ENCODE measurements at regions not wholly inside any gene's neighbourhood (a gene's known extent, or its start where the extent isn't known, plus 50 kb on each side); places are given as distances from the start of the nearest gene placed in this dataset.
A peak's percentile ranks its signal among the peaks of the same experiment; 100 is the strongest.

- DNase-seq = no peak
Measured at GRCh38 chr2:8030573-8031303, 651.1 kb upstream of the ID2 start.

- DNase-seq = no peak
Measured at GRCh38 chr2:8031370-8031769, 650.5 kb upstream of the ID2 start.

DNA sequence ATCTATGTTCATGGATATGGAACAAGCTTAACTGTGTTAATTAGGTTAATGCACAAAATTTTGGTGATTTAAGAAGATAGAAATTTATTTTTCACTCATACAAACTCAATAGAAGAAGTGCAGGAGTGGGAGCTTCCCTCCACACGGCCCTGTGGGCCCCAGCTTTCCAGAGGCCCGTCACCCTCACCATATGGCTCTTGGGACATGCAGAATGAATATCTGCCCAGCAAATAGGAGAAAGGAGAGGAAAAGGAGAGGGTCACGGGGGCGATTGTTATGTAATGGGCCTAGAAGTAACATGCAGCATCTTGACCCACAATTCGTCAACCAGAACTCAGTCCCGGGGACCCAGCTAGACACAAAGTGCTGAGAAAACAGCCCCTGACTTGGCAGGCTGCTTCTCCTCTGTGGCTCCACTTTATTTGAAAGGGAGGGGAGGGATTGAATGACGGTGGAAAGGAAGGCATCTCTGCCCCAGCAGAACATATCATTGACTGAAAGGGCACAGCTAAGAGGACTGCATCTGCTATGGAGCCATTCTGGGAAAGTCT is 648.2 kb upstream of the ID2 start:
- DNase-seq = no peak

DNA sequence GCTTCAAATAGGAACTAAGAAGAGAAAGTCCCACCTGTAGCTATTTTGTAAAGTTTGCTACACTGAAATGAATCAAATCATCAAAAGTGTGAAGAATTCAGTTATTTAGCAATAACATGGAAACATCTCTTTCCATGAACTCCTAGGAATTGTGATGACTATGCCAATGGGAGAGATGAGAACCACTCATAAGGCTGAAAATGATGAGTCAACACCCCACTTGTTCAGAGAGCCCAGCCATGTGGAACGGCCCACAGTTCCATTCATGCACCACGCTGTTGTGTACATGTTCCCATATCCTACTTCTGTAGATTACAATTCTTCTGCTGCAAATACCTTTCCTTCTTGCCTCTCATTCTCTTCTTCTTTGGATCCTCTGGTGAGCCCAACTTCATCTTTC is 645.5 kb upstream of the ID2 start:
- no peak for DNase-seq

- DNase-seq = peak; percentile 72
Measured at GRCh38 chr2:8039732-8040131, 642.1 kb upstream of the ID2 start.

GRCh38 chr2:8043295-8043694 is 638.6 kb upstream of the ID2 start:
- DNase-seq = no peak

- DNase-seq = no peak
Measured at GRCh38 chr2:8044046-8044594, 637.7 kb upstream of the ID2 start.

GRCh38 chr2:8045081-8045614 is 636.7 kb upstream of the ID2 start:
- DNase-seq = no peak

DNA sequence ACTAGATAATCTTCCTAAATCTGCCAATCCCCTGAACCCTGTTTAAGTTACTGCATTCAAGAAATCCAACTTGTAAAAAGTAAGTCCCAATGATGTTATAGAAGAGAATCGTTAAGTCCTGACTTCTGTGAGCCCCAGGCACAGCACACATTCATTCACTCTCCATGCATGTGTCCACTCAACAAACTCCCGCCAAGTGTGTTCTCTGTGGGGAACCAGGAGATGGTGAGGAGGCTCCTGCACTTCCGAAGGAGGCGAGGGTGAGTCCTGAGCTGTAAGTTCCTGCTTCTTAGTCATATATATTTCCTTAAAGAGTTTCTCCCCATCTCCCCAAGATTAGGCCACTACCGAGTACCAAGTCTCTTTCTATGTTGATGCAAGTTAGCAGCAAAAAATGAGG is 635.0 kb upstream of the ID2 start:
- DNase-seq = no peak

- no peak for DNase-seq
Measured at GRCh38 chr2:8049176-8049575, 632.7 kb upstream of the ID2 start.

GRCh38 chr2:8049851-8050571 is 631.8 kb upstream of the ID2 start:
- no peak for DNase-seq

DNA sequence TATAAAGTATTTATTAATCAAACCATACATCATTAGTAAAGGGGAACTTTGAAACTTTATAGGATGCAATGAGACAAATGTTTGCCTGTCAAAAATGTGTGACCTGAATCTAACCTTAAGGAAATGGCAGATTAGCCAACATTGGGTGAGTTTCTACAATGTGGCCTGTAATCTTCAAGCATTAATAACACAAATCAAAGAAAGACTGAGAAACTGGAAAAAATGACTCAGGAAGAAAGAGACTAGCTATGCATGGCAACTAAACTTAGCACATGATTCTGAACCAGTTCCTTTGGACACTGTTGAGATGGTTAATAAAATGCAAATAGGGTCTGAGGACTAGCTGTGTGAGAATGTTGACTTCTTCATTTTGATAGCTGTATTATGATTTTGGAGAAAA is 628.6 kb upstream of the ID2 start:
- DNase-seq = no peak

DNA sequence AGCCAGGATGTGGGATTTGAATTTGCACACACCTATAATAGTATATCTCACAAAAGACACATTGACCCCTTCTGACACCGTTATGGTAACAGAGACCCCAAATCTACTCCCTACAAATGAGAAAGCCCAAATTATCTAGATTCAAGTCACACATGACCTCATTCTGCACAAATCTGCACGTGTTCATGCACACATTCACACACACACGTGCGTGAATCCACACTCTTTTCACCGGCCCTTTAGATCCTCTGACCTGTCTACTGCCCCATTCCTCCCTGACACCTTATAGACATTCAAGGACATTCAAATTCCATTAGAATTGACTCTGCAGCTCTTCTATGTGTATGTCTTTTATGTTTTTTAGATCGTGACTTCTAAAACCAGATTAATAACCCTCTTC is 627.8 kb upstream of the ID2 start:
- DNase-seq = no peak

DNA sequence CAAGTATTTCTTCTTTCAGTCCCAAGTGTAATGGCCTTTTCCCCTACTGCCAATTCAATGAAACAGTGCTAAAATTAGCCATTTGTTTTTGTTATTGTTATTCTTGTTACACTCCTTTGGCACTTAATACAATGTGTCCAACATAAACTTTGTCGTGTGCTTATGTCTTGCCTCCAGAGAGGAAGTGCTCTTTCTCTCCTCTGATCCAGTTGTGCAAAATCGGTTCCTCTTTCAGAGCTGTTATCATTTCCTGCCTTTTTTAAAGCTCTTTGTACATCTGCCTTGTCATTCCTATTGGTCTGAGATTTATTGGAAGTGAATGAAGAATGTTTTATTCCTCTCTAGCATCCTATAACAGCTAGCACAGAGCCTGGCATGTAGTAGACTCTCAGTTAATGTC is 623.2 kb upstream of the ID2 start:
- DNase-seq = no peak

DNA sequence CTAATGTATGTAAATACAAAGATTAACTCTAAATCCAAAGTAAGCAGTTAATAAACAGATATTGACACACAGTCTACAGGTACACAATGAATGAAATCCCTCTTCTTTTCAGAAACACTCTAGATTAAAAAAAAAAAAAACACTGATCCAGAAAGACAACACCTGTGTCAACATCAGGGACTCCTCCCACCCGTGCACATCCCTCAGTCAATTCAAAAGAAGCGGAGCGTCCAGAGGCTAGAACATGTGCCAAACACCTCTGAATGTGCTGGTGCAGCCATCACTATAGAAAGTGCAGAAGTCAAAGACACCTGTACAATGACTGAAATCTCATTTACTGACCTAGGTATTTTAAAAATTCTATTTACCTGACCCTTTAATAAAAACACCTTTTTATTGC is 622.6 kb upstream of the ID2 start:
- no peak for DNase-seq

DNA sequence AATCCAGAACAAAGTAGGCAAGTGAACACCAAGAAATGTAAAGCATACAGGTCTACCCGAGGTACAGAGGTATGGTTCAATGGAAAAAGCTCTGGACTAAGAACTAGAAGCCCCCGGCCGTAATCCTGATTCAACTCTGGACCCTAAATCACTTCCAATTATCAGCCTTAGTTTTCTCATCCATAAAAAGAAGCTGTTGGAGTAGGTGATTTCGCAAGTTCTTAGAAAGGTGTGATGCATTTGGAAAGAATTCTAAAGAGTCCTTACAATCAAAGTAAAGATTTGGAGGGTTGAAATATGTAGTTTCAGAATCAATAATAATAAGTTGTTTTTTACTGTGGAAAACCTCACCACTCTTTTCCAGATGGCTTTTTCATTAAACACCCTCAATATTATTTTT is 622.1 kb upstream of the ID2 start:
- no peak for DNase-seq

GRCh38 chr2:8061219-8061618 is 620.6 kb upstream of the ID2 start:
- no peak for DNase-seq

DNA sequence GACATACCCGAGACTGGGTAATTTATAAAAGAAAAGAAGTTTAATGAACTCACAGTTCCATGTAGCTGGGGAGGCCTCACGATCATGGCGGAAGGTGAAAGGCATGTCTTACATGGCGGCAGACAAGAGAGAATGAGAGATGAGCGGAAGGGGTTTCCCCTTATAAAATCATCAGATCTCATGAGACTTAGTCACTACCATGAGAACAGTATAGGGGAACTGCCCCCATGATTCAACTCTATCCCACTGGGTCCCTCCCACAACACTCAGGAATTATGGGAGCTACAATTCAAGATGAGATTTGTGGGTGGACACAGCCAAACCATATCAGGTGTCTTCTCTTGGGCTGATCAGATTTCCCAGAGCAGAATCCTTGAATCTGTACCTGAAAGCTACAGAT is 617.3 kb upstream of the ID2 start:
- DNase-seq = no peak

DNA sequence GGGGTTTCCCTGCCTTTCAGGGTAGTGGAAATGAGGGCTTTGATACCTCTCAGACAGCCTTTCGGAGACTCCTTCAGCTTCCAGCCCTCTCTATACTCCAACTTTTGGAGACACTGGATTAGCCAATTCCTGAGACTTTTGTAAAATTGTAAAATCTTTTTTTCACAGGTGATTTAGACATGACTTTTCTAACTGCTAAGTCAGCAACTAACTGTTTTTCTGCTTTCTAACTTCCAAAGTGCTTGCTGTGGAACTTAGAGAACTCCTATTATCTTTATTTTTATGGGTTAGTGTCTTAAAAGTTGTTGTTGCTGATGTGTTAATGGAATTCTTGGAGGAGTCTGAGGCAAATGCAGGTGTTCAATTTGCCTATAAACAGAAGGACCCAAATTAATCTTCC is 616.7 kb upstream of the ID2 start:
- no peak for DNase-seq

DNA sequence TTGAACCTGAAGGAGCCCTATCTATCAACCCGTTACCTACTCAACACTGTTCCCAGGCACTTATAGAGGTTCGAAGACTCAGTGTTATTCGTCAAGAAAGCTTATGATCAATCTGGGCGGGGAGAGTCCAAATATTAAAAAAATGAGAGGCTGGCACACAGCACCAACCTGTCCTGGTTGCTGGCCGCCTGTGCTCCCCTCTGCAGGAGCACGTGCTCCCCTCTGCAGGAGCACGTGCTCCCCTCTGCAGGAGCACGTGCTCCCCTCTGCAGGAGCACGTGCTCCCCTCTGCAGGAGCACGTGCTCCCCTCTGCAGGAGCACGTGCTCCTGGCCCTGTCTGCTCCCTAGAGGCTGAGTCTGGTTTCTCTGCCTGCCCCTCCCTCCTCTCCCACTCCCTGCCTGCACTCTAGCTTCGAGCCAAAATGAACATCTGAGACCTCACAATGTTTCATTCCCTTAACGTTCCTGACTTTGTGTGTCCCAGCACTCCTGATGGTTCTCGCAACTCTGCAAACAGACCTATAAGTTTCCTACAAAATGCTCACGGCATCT is 614.0 kb upstream of the ID2 start:
- DNase-seq = no peak

- DNase-seq = no peak
Measured at GRCh38 chr2:8072907-8073306, 608.9 kb upstream of the ID2 start.

DNA sequence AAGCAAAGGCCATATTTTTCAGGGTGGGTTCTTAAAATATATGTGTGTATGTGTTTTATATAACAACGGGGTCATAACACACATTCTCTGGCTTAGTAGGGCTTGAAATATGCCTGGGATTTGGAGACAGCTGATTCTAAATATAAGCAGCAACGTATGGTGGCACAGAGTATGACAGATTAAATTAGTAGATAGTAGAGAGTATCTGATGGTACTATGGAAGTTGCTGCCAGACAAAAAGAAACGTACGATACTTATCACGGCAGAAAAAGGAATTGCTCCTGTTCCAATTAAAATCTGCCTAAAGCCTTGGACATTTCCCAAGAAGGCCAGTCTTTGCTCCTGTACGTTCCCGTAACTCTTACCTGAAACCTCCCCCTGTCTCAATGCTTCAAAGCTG is 607.9 kb upstream of the ID2 start:
- no peak for DNase-seq

- no peak for DNase-seq
Measured at GRCh38 chr2:8076448-8077342, 605.2 kb upstream of the ID2 start.
